ENCODE measurements at regions not wholly inside any gene's neighbourhood (a gene's known extent, or its start where the extent isn't known, plus 50 kb on each side); places are given as distances from the start of the nearest gene placed in this dataset.

GRCh38 chr1:102190429-102190828, 193.7 kb upstream of the OLFM3 start:
- Mint-ChIP-seq H3K27ac (no peak overlapping the region), H3K27me3 (no peaks in the 10 kb centered on the region), H3K9me3 (no peaks in the 10 kb centered on the region), H3K36me3 (ENCODE audit: low read depth) (no peaks in the 10 kb centered on the region), H3K4me1 (ENCODE audit: low read depth) (no peaks in the 10 kb centered on the region), H3K4me3 (no peak overlapping the region)
- intact Hi-C loops (cut with micrococcal nuclease), result no loop called here

GRCh38 chr1:102186536-102186935, 189.8 kb upstream of the OLFM3 start:
- Mint-ChIP-seq H3K4me1 (ENCODE audit: low read depth) (no peaks in the 10 kb centered on the region), H3K27ac (no peak overlapping the region), H3K9me3 (no peaks in the 10 kb centered on the region), H3K4me3 (no peak overlapping the region), H3K27me3 (no peaks in the 10 kb centered on the region), H3K36me3 (ENCODE audit: low read depth) (no peaks in the 10 kb centered on the region)
- intact Hi-C loops (cut with micrococcal nuclease), result no loop called here

GRCh38 chr1:102185260-102185659, 188.5 kb upstream of the OLFM3 start:
- no peak overlapping the region for H3K27ac Mint-ChIP-seq
- no peaks in the 10 kb centered on the region for H3K4me1 Mint-ChIP-seq (ENCODE audit: low read depth)
- no peaks in the 10 kb centered on the region for H3K9me3 Mint-ChIP-seq
- H3K27me3 Mint-ChIP-seq, result no peaks in the 10 kb centered on the region
- no peak overlapping the region for H3K4me3 Mint-ChIP-seq
- no peaks in the 10 kb centered on the region for H3K36me3 Mint-ChIP-seq (ENCODE audit: low read depth)
- intact Hi-C loops (cut with micrococcal nuclease), result no loop called here

- no peaks in the 10 kb centered on the region for H3K4me1 Mint-ChIP-seq (ENCODE audit: low read depth)
- no peak overlapping the region for H3K4me3 Mint-ChIP-seq
- no peaks in the 10 kb centered on the region for H3K9me3 Mint-ChIP-seq
- intact Hi-C loops (cut with micrococcal nuclease), result no loop called here
- no peaks in the 10 kb centered on the region for H3K36me3 Mint-ChIP-seq (ENCODE audit: low read depth)
- no peak overlapping the region for H3K27ac Mint-ChIP-seq
- no peaks in the 10 kb centered on the region for H3K27me3 Mint-ChIP-seq
These were observed 187.8 kb upstream of the OLFM3 start for GRCh38 chr1:102184477-102184876.

GRCh38 chr1:102183711-102184110, 187.0 kb upstream of the OLFM3 start:
- H3K27ac Mint-ChIP-seq, result no peak overlapping the region
- no peaks in the 10 kb centered on the region for H3K4me1 Mint-ChIP-seq (ENCODE audit: low read depth)
- H3K4me3 Mint-ChIP-seq, result no peak overlapping the region
- intact Hi-C loops (cut with micrococcal nuclease), result no loop called here
- H3K27me3 Mint-ChIP-seq, result no peaks in the 10 kb centered on the region
- H3K36me3 Mint-ChIP-seq (ENCODE audit: low read depth), result no peaks in the 10 kb centered on the region
- H3K9me3 Mint-ChIP-seq, result no peaks in the 10 kb centered on the region

- no peak overlapping the region for H3K27ac Mint-ChIP-seq
- intact Hi-C loops (cut with micrococcal nuclease), result no loop called here
- H3K9me3 Mint-ChIP-seq, result no peaks in the 10 kb centered on the region
- no peak overlapping the region for H3K4me3 Mint-ChIP-seq
- H3K4me1 Mint-ChIP-seq (ENCODE audit: low read depth), result no peaks in the 10 kb centered on the region
- H3K27me3 Mint-ChIP-seq, result no peaks in the 10 kb centered on the region
- H3K36me3 Mint-ChIP-seq (ENCODE audit: low read depth), result no peaks in the 10 kb centered on the region
These were observed 186.0 kb upstream of the OLFM3 start for GRCh38 chr1:102182603-102183260.

- H3K36me3 Mint-ChIP-seq (ENCODE audit: low read depth), result no peaks in the 10 kb centered on the region
- no peaks in the 10 kb centered on the region for H3K4me1 Mint-ChIP-seq (ENCODE audit: low read depth)
- H3K9me3 Mint-ChIP-seq, result no peaks in the 10 kb centered on the region
- no peak overlapping the region for H3K4me3 Mint-ChIP-seq
- intact Hi-C loops (cut with micrococcal nuclease), result no loop called here
- no peaks in the 10 kb centered on the region for H3K27me3 Mint-ChIP-seq
- no peak overlapping the region for H3K27ac Mint-ChIP-seq
These were observed 184.6 kb upstream of the OLFM3 start for GRCh38 chr1:102181341-102181740.

- H3K4me3 Mint-ChIP-seq, result no peak overlapping the region
- H3K36me3 Mint-ChIP-seq (ENCODE audit: low read depth), result no peaks in the 10 kb centered on the region
- no peaks in the 10 kb centered on the region for H3K4me1 Mint-ChIP-seq (ENCODE audit: low read depth)
- H3K27me3 Mint-ChIP-seq, result no peaks in the 10 kb centered on the region
- intact Hi-C loops (cut with micrococcal nuclease), result no loop called here
- H3K27ac Mint-ChIP-seq, result no peak overlapping the region
- H3K9me3 Mint-ChIP-seq, result no peaks in the 10 kb centered on the region
These were observed 181.8 kb upstream of the OLFM3 start for GRCh38 chr1:102178480-102178879.

GRCh38 chr1:102174259-102174863, 177.6 kb upstream of the OLFM3 start:
- Mint-ChIP-seq H3K4me1 (ENCODE audit: low read depth) (no peaks in the 10 kb centered on the region), H3K27ac (no peak overlapping the region), H3K9me3 (no peaks in the 10 kb centered on the region), H3K36me3 (ENCODE audit: low read depth) (no peaks in the 10 kb centered on the region), H3K27me3 (no peaks in the 10 kb centered on the region), H3K4me3 (no peak overlapping the region)
- intact Hi-C loops (cut with micrococcal nuclease), result no loop called here

GRCh38 chr1:102172200-102172599, 175.5 kb upstream of the OLFM3 start:
- intact Hi-C loops (cut with micrococcal nuclease), result no loop called here

GRCh38 chr1:102163799-102164198, 167.1 kb upstream of the OLFM3 start:
- no peaks in the 10 kb centered on the region for H3K9me3 Mint-ChIP-seq
- H3K27me3 Mint-ChIP-seq, result no peaks in the 10 kb centered on the region
- no peak overlapping the region for H3K4me3 Mint-ChIP-seq
- H3K36me3 Mint-ChIP-seq (ENCODE audit: low read depth), result no peaks in the 10 kb centered on the region
- no peaks in the 10 kb centered on the region for H3K4me1 Mint-ChIP-seq (ENCODE audit: low read depth)
- intact Hi-C loops (cut with micrococcal nuclease), result no loop called here
- no peak overlapping the region for H3K27ac Mint-ChIP-seq

More at GRCh38 chr1:102172200-102172599, 175.5 kb upstream of the OLFM3 start:
- H3K4me1 Mint-ChIP-seq (ENCODE audit: low read depth), result no peaks in the 10 kb centered on the region
- H3K27ac Mint-ChIP-seq, result no peak overlapping the region
- no peaks in the 10 kb centered on the region for H3K9me3 Mint-ChIP-seq
- H3K4me3 Mint-ChIP-seq, result no peak overlapping the region
- H3K27me3 Mint-ChIP-seq, result no peaks in the 10 kb centered on the region
- no peaks in the 10 kb centered on the region for H3K36me3 Mint-ChIP-seq (ENCODE audit: low read depth)

GRCh38 chr1:102151242-102151641, 154.5 kb upstream of the OLFM3 start:
- Mint-ChIP-seq H3K27ac (no peak overlapping the region), H3K36me3 (ENCODE audit: low read depth) (no peaks in the 10 kb centered on the region), H3K4me1 (ENCODE audit: low read depth) (no peaks in the 10 kb centered on the region), H3K27me3 (no peaks in the 10 kb centered on the region), H3K4me3 (no peak overlapping the region), H3K9me3 (peaks cover 3% of the 10 kb centered on the region)
- intact Hi-C loops (cut with micrococcal nuclease), result no loop called here

GRCh38 chr1:102120910-102121309, 124.2 kb upstream of the OLFM3 start:
- intact Hi-C loops (cut with micrococcal nuclease), result no loop called here
- peaks cover 21% of the 10 kb centered on the region for H3K9me3 Mint-ChIP-seq
- no peaks in the 10 kb centered on the region for H3K4me1 Mint-ChIP-seq (ENCODE audit: low read depth)
- H3K27me3 Mint-ChIP-seq, result no peaks in the 10 kb centered on the region
- H3K36me3 Mint-ChIP-seq (ENCODE audit: low read depth), result no peaks in the 10 kb centered on the region
- no peak overlapping the region for H3K4me3 Mint-ChIP-seq
- H3K27ac Mint-ChIP-seq, result no peak overlapping the region

GRCh38 chr1:102118150-102118549, 121.4 kb upstream of the OLFM3 start:
- intact Hi-C loops (cut with micrococcal nuclease), result no loop called here
- Mint-ChIP-seq H3K27me3 (no peaks in the 10 kb centered on the region), H3K4me3 (no peak overlapping the region), H3K36me3 (ENCODE audit: low read depth) (no peaks in the 10 kb centered on the region), H3K4me1 (ENCODE audit: low read depth) (no peaks in the 10 kb centered on the region), H3K9me3 (peaks cover 21% of the 10 kb centered on the region), H3K27ac (no peak overlapping the region)

GRCh38 chr1:102110586-102110985, 113.9 kb upstream of the OLFM3 start:
- no peaks in the 10 kb centered on the region for H3K27me3 Mint-ChIP-seq
- H3K4me3 Mint-ChIP-seq, result no peak overlapping the region
- no peak overlapping the region for H3K27ac Mint-ChIP-seq
- H3K4me1 Mint-ChIP-seq (ENCODE audit: low read depth), result no peaks in the 10 kb centered on the region
- intact Hi-C loops (cut with micrococcal nuclease), result no loop called here
- no peaks in the 10 kb centered on the region for H3K36me3 Mint-ChIP-seq (ENCODE audit: low read depth)
- H3K9me3 Mint-ChIP-seq, result peaks cover 26% of the 10 kb centered on the region
